A549 (cell line): ENCODE measurements at regions not wholly inside any gene's neighbourhood (a gene's known extent, or its start where the extent isn't known, plus 50 kb on each side); places are given as distances from the start of the nearest gene placed in this dataset.

Source experiments
- CBX2 ChIP-seq: fragments of 200-600 bp; sonication (generic); IDR thresholded peaks from 2 replicates; pipeline ENCODE4 v1.6.1; 2016; ENCODE audit warnings: low read depth, mild to moderate bottlenecking, borderline replicate concordance
- CBX8 ChIP-seq: fragments of 200-600 bp; sonication (generic); IDR thresholded peaks from 2 replicates; pipeline ENCODE4 v1.6.1; 2016
- HOXB5 ChIP-seq: fragments of 250-450 bp; sonication (Bioruptor Pico); IDR thresholded peaks from 2 replicates; pipeline ENCODE4 v1.5.0; 2020; ENCODE audit warnings: mild to moderate bottlenecking, moderate library complexity
- POLR2A ChIP-seq: IDR thresholded peaks from 2 replicates; pipeline ENCODE4 v1.6.1; 2012; ENCODE audit warnings: mild to moderate bottlenecking, low read length
- TP53 ChIP-seq: fragments of 250-450 bp; sonication (Bioruptor Pico); IDR thresholded peaks from 2 replicates; pipeline ENCODE4 v1.5.0; 2021; ENCODE audit warnings: mild to moderate bottlenecking, moderate library complexity
- TF ChIP-seq, protein P1 (sequence below): fragments of >200 bp; sonication (Bioruptor Twin); formaldehyde crosslinking; IDR thresholded peaks from 3 replicates; pipeline ENCODE4 v1.5.1; 2016
- TF ChIP-seq, protein P2 (sequence below): fragments of 200-600 bp; sonication (generic); IDR thresholded peaks from 2 replicates; pipeline ENCODE4 v1.6.1; 2016; ENCODE audit warnings: antibody characterized with exemption, mild to moderate bottlenecking, moderate library complexity
- TF ChIP-seq, protein P3 (sequence below): IDR thresholded peaks from 2 replicates; pipeline ENCODE4 v1.6.1; 2012

DNA sequence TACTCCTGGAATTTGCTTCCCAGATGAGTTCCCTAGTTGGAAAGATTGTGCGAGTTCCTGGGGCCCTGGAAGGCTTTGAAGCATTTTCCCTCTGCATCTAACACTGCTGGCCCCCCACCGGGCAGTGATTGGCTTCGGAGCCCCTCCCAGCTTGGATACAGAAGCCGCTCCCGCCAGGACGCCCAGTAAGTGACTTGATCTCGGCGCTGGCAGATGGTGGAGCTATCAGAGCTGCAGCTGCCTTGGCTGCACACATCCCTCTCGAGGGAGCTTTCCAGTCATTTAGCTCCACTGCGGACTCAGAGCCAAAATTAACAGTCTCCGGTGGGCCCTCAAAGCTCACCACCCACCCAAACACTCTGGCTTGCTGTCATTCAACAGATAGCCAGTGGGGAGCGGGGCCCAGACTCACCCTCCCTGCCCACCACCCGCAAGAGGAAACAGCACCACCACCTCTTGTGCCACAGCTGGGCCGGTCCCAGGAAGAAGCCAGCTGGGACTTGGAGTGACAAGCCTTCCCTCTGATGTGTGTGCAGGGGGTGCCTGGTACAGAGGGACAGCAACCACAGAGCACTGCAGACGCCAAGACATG, 162.3 kb downstream of the TRIM29 start:
- TF ChIP-seq POLR2A (no peak), TP53 (no peak), CBX8 (no peak), CBX2 (no peak), HOXB5 (CRISPR knock-in tag) (no peak)
- TF ChIP-seq, protein P1, sequence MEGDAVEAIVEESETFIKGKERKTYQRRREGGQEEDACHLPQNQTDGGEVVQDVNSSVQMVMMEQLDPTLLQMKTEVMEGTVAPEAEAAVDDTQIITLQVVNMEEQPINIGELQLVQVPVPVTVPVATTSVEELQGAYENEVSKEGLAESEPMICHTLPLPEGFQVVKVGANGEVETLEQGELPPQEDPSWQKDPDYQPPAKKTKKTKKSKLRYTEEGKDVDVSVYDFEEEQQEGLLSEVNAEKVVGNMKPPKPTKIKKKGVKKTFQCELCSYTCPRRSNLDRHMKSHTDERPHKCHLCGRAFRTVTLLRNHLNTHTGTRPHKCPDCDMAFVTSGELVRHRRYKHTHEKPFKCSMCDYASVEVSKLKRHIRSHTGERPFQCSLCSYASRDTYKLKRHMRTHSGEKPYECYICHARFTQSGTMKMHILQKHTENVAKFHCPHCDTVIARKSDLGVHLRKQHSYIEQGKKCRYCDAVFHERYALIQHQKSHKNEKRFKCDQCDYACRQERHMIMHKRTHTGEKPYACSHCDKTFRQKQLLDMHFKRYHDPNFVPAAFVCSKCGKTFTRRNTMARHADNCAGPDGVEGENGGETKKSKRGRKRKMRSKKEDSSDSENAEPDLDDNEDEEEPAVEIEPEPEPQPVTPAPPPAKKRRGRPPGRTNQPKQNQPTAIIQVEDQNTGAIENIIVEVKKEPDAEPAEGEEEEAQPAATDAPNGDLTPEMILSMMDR: no peak
- TF ChIP-seq, protein P2, sequence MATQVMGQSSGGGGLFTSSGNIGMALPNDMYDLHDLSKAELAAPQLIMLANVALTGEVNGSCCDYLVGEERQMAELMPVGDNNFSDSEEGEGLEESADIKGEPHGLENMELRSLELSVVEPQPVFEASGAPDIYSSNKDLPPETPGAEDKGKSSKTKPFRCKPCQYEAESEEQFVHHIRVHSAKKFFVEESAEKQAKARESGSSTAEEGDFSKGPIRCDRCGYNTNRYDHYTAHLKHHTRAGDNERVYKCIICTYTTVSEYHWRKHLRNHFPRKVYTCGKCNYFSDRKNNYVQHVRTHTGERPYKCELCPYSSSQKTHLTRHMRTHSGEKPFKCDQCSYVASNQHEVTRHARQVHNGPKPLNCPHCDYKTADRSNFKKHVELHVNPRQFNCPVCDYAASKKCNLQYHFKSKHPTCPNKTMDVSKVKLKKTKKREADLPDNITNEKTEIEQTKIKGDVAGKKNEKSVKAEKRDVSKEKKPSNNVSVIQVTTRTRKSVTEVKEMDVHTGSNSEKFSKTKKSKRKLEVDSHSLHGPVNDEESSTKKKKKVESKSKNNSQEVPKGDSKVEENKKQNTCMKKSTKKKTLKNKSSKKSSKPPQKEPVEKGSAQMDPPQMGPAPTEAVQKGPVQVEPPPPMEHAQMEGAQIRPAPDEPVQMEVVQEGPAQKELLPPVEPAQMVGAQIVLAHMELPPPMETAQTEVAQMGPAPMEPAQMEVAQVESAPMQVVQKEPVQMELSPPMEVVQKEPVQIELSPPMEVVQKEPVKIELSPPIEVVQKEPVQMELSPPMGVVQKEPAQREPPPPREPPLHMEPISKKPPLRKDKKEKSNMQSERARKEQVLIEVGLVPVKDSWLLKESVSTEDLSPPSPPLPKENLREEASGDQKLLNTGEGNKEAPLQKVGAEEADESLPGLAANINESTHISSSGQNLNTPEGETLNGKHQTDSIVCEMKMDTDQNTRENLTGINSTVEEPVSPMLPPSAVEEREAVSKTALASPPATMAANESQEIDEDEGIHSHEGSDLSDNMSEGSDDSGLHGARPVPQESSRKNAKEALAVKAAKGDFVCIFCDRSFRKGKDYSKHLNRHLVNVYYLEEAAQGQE: no peak
- TF ChIP-seq, protein P3, sequence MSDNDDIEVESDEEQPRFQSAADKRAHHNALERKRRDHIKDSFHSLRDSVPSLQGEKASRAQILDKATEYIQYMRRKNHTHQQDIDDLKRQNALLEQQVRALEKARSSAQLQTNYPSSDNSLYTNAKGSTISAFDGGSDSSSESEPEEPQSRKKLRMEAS: no peak
